Neural progenitor cell (in vitro differentiated cells): ENCODE measurements at regions not wholly inside any gene's neighbourhood (a gene's known extent, or its start where the extent isn't known, plus 50 kb on each side); places are given as distances from the start of the nearest gene placed in this dataset.

Experiments used
- DNase-seq: peaks from one replicate; pipeline ENCODE4 v3.0.0-alpha.2; 2016; ENCODE audit warnings: low spot score
- H2AFZ ChIP-seq: fragments of 200-600 bp; sonication (generic); replicated peaks from 2 replicates; pipeline ENCODE4 v1.6.1; 2016; ENCODE audit warnings: antibody characterized with exemption
- H3F3A ChIP-seq: fragments of 200-600 bp; sonication (generic); 2 replicates; pipeline ENCODE4 v1.6.1; 2016; ENCODE audit warnings: antibody characterized with exemption, low read depth
- H3K27ac ChIP-seq: fragments of 200-600 bp; sonication (generic); 2 replicates; pipeline ENCODE4 v1.5.1; 2016; ENCODE audit warnings: mild to moderate bottlenecking
- H3K27me3 ChIP-seq: fragments of 200-600 bp; sonication (generic); 2 replicates; pipeline ENCODE4 v1.6.1; 2016; ENCODE audit warnings: mild to moderate bottlenecking, moderate library complexity
- H3K36me3 ChIP-seq: fragments of 200-600 bp; sonication (generic); 2 replicates; pipeline ENCODE4 v1.5.1; 2016
- H3K4me1 ChIP-seq: fragments of 200-600 bp; sonication (generic); 2 replicates; pipeline ENCODE4 v1.6.1; 2016; ENCODE audit warnings: mixed run types
- H3K4me2 ChIP-seq: fragments of 200-600 bp; sonication (generic); 2 replicates; pipeline ENCODE4 v1.6.1; 2016
- H3K4me3 ChIP-seq: fragments of 200-600 bp; sonication (generic); 2 replicates; pipeline ENCODE4 v1.5.1; 2016
- H3K79me2 ChIP-seq: fragments of 200-600 bp; sonication (generic); 2 replicates; pipeline ENCODE4 v1.6.1; 2016; ENCODE audit warnings: low read depth
- H3K9ac ChIP-seq: fragments of 200-600 bp; sonication (generic); 2 replicates; pipeline ENCODE4 v1.6.1; 2016
- H3K9me3 ChIP-seq: fragments of 200-600 bp; sonication (generic); 2 replicates; pipeline ENCODE4 v1.5.1; 2016; ENCODE audit warnings: low read depth
- H4K20me1 ChIP-seq: fragments of 200-600 bp; sonication (generic); 2 replicates; pipeline ENCODE4 v1.6.1; 2016; ENCODE audit warnings: low read depth
- H3K27ac Mint-ChIP-seq: 3 replicates; pipeline ENCODE4 v1.8.0; 2021; ENCODE audit warnings: mixed read lengths
- H3K27me3 Mint-ChIP-seq: 2 replicates; pipeline ENCODE4 v1.8.0; 2022; ENCODE audit warnings: low read depth, mild to moderate bottlenecking, inconsistent platforms, moderate library complexity, mixed read lengths; ENCODE audit not compliant: insufficient read depth
- H3K36me3 Mint-ChIP-seq: 3 replicates; pipeline ENCODE4 v1.8.0; 2021; ENCODE audit warnings: mixed read lengths
- H3K4me1 Mint-ChIP-seq: 3 replicates; pipeline ENCODE4 v1.8.0; 2021; ENCODE audit warnings: mixed read lengths
- H3K4me3 Mint-ChIP-seq: 3 replicates; pipeline ENCODE4 v1.8.0; 2021; ENCODE audit warnings: mild to moderate bottlenecking, moderate library complexity, mixed read lengths
- H3K9me3 Mint-ChIP-seq: 3 replicates; pipeline ENCODE4 v1.8.0; 2020; ENCODE audit warnings: mixed read lengths
- CTCF ChIP-seq: fragments of 200-600 bp; sonication (generic); IDR thresholded peaks from 2 replicates; pipeline ENCODE4 v1.5.1; 2017; ENCODE audit warnings: antibody characterized with exemption, mild to moderate bottlenecking
- EZH2 ChIP-seq: fragments of 200-600 bp; sonication (generic); IDR thresholded peaks from 2 replicates; pipeline ENCODE4 v1.6.1; 2017; ENCODE audit warnings: antibody characterized with exemption, mild to moderate bottlenecking, moderate library complexity
- EZH2phosphoT487 ChIP-seq: fragments of 200-600 bp; sonication (generic); IDR thresholded peaks from 2 replicates; pipeline ENCODE4 v1.6.1; 2017; ENCODE audit warnings: antibody characterized with exemption

- no peak overlapping the region for H2AFZ ChIP-seq
- Mint-ChIP-seq H3K9me3 (no peaks in the 10 kb centered on the region), H3K27ac (no peak overlapping the region)
Observed at GRCh38 chr13:21971662-21972621, 301.1 kb downstream of the FGF9 start.

DNA sequence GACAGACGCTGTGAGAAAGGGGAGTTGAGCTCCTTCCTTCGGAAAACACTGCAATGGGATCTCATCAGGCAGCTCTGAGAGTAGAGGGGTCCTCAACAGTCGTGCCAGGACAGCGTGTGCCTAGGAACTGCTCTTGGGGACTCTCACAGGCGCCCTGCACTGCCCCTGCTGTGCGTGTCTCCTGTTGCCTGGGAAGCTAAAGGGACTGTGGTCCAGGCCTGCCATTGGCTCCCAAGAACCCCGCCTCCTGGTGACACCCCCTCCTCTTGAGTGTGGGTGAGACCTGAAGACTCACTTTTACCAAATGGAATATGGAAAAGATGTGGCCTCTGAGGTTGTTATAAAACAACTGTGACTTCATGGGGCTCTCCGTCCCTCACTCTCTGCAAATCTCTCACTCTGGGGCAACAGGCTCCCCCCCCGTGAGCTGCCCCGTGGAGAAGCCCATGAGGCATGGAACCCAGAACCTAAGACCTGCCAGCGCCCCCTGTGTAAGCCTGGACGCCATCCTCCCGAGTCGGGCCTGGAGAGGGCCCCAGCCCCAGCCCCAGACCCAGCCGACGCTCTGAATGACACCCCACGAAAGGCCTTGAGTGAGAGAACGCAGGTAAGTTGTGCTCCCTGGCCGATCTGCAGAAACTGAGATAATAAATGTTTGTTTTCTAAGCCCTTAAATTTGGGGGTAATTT lies 302.7 kb downstream of the FGF9 start:
- H3K4me1 ChIP-seq: no peaks in the 10 kb centered on the region
- DNase-seq: no peak
- no peak overlapping the region for H3K27ac Mint-ChIP-seq
- no peaks in the 10 kb centered on the region for H3K9me3 Mint-ChIP-seq
- H3K9me3 ChIP-seq: no peaks in the 10 kb centered on the region
- H3K27me3 Mint-ChIP-seq: peaks cover 2% of the 10 kb centered on the region
- H3K9ac ChIP-seq: no peak overlapping the region
- no peaks in the 10 kb centered on the region for H3K36me3 ChIP-seq
- H2AFZ ChIP-seq: no peak overlapping the region
- no peaks in the 10 kb centered on the region for H3F3A ChIP-seq
- H3K4me3 Mint-ChIP-seq: no peak overlapping the region
- H4K20me1 ChIP-seq: no peaks in the 10 kb centered on the region
- TF ChIP-seq EZH2phosphoT487 (no peak), CTCF (no peak), EZH2 (no peak)
- H3K4me2 ChIP-seq: no peak overlapping the region
- H3K4me3 ChIP-seq: no peak overlapping the region
- no peaks in the 10 kb centered on the region for H3K4me1 Mint-ChIP-seq
- H3K36me3 Mint-ChIP-seq: no peaks in the 10 kb centered on the region
- no peaks in the 10 kb centered on the region for H3K79me2 ChIP-seq
- H3K27ac ChIP-seq: no peak overlapping the region
- H3K27me3 ChIP-seq: no peaks in the 10 kb centered on the region

More at GRCh38 chr13:21971662-21972621, 301.1 kb downstream of the FGF9 start:
- Histone ChIP-seq H3K79me2 (no peaks in the 10 kb centered on the region), H3K4me3 (no peak overlapping the region), H3F3A (no peaks in the 10 kb centered on the region), H3K4me2 (no peak overlapping the region), H3K36me3 (no peaks in the 10 kb centered on the region), H3K4me1 (no peaks in the 10 kb centered on the region), H3K27me3 (no peaks in the 10 kb centered on the region), H3K9ac (no peak overlapping the region), H3K27ac (no peak overlapping the region), H3K9me3 (no peaks in the 10 kb centered on the region), H4K20me1 (no peaks in the 10 kb centered on the region)
- H3K27me3 Mint-ChIP-seq: no peaks in the 10 kb centered on the region
- TF ChIP-seq EZH2 (no peak), EZH2phosphoT487 (no peak), CTCF (no peak)
- no peaks in the 10 kb centered on the region for H3K4me1 Mint-ChIP-seq
- no peak overlapping the region for H3K4me3 Mint-ChIP-seq
- no peak for DNase-seq
- no peaks in the 10 kb centered on the region for H3K36me3 Mint-ChIP-seq

DNA sequence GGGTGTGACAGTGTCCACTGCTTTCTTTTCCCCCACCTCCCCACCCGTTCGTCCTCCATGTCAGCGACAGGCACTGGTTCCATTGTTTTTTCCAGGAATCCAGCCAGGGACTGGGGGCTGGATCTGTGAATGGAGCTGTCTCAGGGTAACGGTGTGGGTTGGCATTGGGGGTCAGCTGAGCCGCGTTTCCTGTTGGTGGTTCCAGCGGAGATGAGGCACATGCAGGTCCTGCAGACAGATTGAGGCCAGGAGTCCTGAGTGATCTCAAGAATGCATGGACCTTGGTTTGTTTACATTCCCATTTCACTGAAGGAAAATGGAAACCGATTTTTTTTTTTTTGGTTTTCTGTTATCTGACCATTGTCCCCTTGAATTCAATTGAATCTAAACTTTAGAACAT lies 303.9 kb downstream of the FGF9 start:
- no peaks in the 10 kb centered on the region for H3K9me3 Mint-ChIP-seq
- Histone ChIP-seq H3K4me2 (no peak overlapping the region), H3K36me3 (no peaks in the 10 kb centered on the region), H3F3A (no peaks in the 10 kb centered on the region), H3K9ac (no peak overlapping the region), H2AFZ (no peak overlapping the region), H3K4me3 (no peak overlapping the region), H3K27me3 (no peaks in the 10 kb centered on the region), H3K4me1 (no peaks in the 10 kb centered on the region), H3K9me3 (no peaks in the 10 kb centered on the region), H3K27ac (no peak overlapping the region), H3K79me2 (no peaks in the 10 kb centered on the region), H4K20me1 (no peaks in the 10 kb centered on the region)
- no peaks in the 10 kb centered on the region for H3K4me1 Mint-ChIP-seq
- H3K27me3 Mint-ChIP-seq: peaks cover 2% of the 10 kb centered on the region
- H3K27ac Mint-ChIP-seq: no peak overlapping the region
- no peak for TF ChIP-seq CTCF
- no peak for TF ChIP-seq EZH2
- no peak for TF ChIP-seq EZH2phosphoT487
- no peak overlapping the region for H3K4me3 Mint-ChIP-seq
- H3K36me3 Mint-ChIP-seq: no peaks in the 10 kb centered on the region
- DNase-seq: no peak
